Vagina (tissue), 2 donors: ENCODE measurements at regions not wholly inside any gene's neighbourhood (a gene's known extent, or its start where the extent isn't known, plus 50 kb on each side); places are given as distances from the start of the nearest gene placed in this dataset.
"Not testable (repeated sequence)": the region's sequence is repeated elsewhere in the genome, so short reads cannot be mapped to it uniquely, and the experiment has no call there.

Experiments
- DNase-seq, 2 donors: peaks; one replicate each; pipeline ENCODE4 v3.0.0-alpha.2; 2017; ENCODE audit errors: extremely low spot score in 2 of 2
- H3K27ac ChIP-seq: fragments of 200-600 bp; sonication (generic); one replicate; pipeline ENCODE4 v1.5.1; 2019
- H3K27me3 ChIP-seq: fragments of 200-600 bp; sonication (generic); one replicate; pipeline ENCODE4 v1.5.1; 2019
- H3K36me3 ChIP-seq, 2 donors: fragments of 200-600 bp; sonication (generic); one replicate each; pipeline ENCODE4 v1.5.1; 2017 to 2019
- H3K4me1 ChIP-seq: fragments of 200-600 bp; sonication (generic); one replicate; pipeline ENCODE4 v1.5.1; 2019
- H3K4me3 ChIP-seq, 2 donors: fragments of 200-600 bp; sonication (generic); 1 replicate in 1 of 2; 2 replicates in 1 of 2; pipeline ENCODE4 v1.5.1; 2016 to 2019
- H3K9me3 ChIP-seq: fragments of 200-600 bp; sonication (generic); one replicate; pipeline ENCODE4 v1.5.1; 2019
- POLR2A ChIP-seq, 2 donors: fragments of 450-650 bp; IDR thresholded peaks; one replicate each; pipeline ENCODE4 v1.6.1; 2017; ENCODE audit warnings: antibody characterized with exemption in 2 of 2, mild to moderate bottlenecking in 2 of 2, moderate library complexity in 2 of 2
- POLR2AphosphoS5 ChIP-seq, 2 donors: sonication (generic); formaldehyde crosslinking; IDR thresholded peaks; one replicate each; pipeline ENCODE4 v1.9.0; 2017; ENCODE audit warnings: antibody characterized with exemption in 2 of 2, mild to moderate bottlenecking in 2 of 2, low read depth in 1 of 2; ENCODE audit not compliant: insufficient read depth in 1 of 2
- intact Hi-C: fragments of 100-400 bp; cut with DNase I; formaldehyde crosslinking; loops from one replicate; pipeline ENCODE4 v1.15.1; 2023
- TF ChIP-seq, protein P1 (sequence below), 3 experiments: fragments of 450-650 bp in 2 of 3; fragments of 200-600 bp in 1 of 3; sonication (generic) in 1 of 3; IDR thresholded peaks; one replicate each; pipeline ENCODE4 v1.5.1; 2017 to 2019; ENCODE audit warnings: antibody characterized with exemption in 3 of 3, mild to moderate bottlenecking in 2 of 3, moderate library complexity in 2 of 3

GRCh38 chr13:111584870-111585269, 264.4 kb downstream of the TEX29 start:
- intact Hi-C loops = no loop called here
- DNase-seq = no peak
- H3K4me1 ChIP-seq = no peaks in the 10 kb centered on the region
- no peak overlapping the region for H3K4me3 ChIP-seq
- TF ChIP-seq POLR2AphosphoS5 (IDR thresholded peaks at IDR 0.05; ENCODE audit: insufficient read depth in 1 of 2, low read depth in 1 of 2) = no peak
- TF ChIP-seq, protein P1, sequence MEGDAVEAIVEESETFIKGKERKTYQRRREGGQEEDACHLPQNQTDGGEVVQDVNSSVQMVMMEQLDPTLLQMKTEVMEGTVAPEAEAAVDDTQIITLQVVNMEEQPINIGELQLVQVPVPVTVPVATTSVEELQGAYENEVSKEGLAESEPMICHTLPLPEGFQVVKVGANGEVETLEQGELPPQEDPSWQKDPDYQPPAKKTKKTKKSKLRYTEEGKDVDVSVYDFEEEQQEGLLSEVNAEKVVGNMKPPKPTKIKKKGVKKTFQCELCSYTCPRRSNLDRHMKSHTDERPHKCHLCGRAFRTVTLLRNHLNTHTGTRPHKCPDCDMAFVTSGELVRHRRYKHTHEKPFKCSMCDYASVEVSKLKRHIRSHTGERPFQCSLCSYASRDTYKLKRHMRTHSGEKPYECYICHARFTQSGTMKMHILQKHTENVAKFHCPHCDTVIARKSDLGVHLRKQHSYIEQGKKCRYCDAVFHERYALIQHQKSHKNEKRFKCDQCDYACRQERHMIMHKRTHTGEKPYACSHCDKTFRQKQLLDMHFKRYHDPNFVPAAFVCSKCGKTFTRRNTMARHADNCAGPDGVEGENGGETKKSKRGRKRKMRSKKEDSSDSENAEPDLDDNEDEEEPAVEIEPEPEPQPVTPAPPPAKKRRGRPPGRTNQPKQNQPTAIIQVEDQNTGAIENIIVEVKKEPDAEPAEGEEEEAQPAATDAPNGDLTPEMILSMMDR (IDR thresholded peaks at IDR 0.05) = no peak
- no peak for TF ChIP-seq POLR2A (IDR thresholded peaks at IDR 0.05)
- H3K27ac ChIP-seq = no peak overlapping the region
- H3K36me3 ChIP-seq = no peaks in the 10 kb centered on the region
- no peaks in the 10 kb centered on the region for H3K9me3 ChIP-seq
- no peaks in the 10 kb centered on the region for H3K27me3 ChIP-seq

GRCh38 chr13:111586291-111586690, 265.8 kb downstream of the TEX29 start:
- Histone ChIP-seq H3K36me3 (no peaks in the 10 kb centered on the region), H3K9me3 (no peaks in the 10 kb centered on the region), H3K4me3 (no peak overlapping the region), H3K4me1 (no peaks in the 10 kb centered on the region), H3K27ac (no peak overlapping the region), H3K27me3 (no peaks in the 10 kb centered on the region)
- intact Hi-C loops = no loop called here
- TF ChIP-seq POLR2AphosphoS5 (IDR thresholded peaks at IDR 0.05; ENCODE audit: insufficient read depth in 1 of 2, low read depth in 1 of 2) = no peak
- DNase-seq = no peak

GRCh38 chr13:111587249-111587648, 266.8 kb downstream of the TEX29 start:
- TF ChIP-seq POLR2A (IDR thresholded peaks at IDR 0.05) = no peak
- no peak for TF ChIP-seq POLR2AphosphoS5 (IDR thresholded peaks at IDR 0.05; ENCODE audit: insufficient read depth in 1 of 2, low read depth in 1 of 2)
- TF ChIP-seq, protein P1 (IDR thresholded peaks at IDR 0.05) = no peak
- no peaks in the 10 kb centered on the region for H3K36me3 ChIP-seq
- DNase-seq = no peak
- no peak overlapping the region for H3K4me3 ChIP-seq
- no peaks in the 10 kb centered on the region for H3K9me3 ChIP-seq
- no peaks in the 10 kb centered on the region for H3K27me3 ChIP-seq
- no peaks in the 10 kb centered on the region for H3K4me1 ChIP-seq
- intact Hi-C loops = no loop called here
- no peak overlapping the region for H3K27ac ChIP-seq

GRCh38 chr13:111589321-111589720, 268.9 kb downstream of the TEX29 start:
- intact Hi-C loops = no loop called here
- no peak for DNase-seq
- H3K4me1 ChIP-seq = no peaks in the 10 kb centered on the region
- no peak overlapping the region for H3K27ac ChIP-seq
- H3K4me3 ChIP-seq = no peak overlapping the region
- H3K36me3 ChIP-seq = no peaks in the 10 kb centered on the region
- H3K27me3 ChIP-seq = no peaks in the 10 kb centered on the region
- no peak for TF ChIP-seq POLR2AphosphoS5 (IDR thresholded peaks at IDR 0.05; ENCODE audit: insufficient read depth in 1 of 2, low read depth in 1 of 2)
- H3K9me3 ChIP-seq = no peaks in the 10 kb centered on the region

- Histone ChIP-seq H3K4me1 (no peaks in the 10 kb centered on the region), H3K27ac (no peak overlapping the region), H3K9me3 (no peaks in the 10 kb centered on the region), H3K4me3 (no peak overlapping the region), H3K27me3 (no peaks in the 10 kb centered on the region), H3K36me3 (no peaks in the 10 kb centered on the region)
- DNase-seq = no peak
- intact Hi-C loops = no loop called here
- TF ChIP-seq POLR2AphosphoS5 (IDR thresholded peaks at IDR 0.05; ENCODE audit: insufficient read depth in 1 of 2, low read depth in 1 of 2) (no peak), POLR2A (IDR thresholded peaks at IDR 0.05) (no peak)
- TF ChIP-seq, protein P1 (IDR thresholded peaks at IDR 0.05) = no peak
These were observed 269.6 kb downstream of the TEX29 start for GRCh38 chr13:111589992-111590391.

DNA sequence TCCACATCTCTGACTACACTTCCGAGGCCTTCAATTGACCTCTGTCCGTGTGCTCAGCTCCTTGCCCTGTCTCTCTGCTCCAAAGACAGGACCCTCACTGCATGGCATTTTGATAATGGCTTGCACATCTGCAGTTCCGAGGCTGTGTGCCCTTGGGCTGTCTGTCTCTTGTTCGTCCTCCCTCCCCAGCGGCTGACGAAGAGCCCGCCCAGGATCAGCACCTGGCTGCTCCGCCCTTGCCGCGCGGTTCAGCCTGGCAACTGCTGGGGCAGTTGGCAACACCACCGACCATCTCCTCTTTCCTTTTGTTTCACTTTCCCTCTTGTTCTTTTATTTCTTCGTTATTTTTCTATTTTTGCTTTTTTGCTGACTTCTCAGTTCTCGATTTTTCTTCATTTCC, 270.4 kb downstream of the TEX29 start:
- Histone ChIP-seq H3K9me3 (no peaks in the 10 kb centered on the region), H3K4me3 (no peak overlapping the region), H3K27me3 (no peaks in the 10 kb centered on the region), H3K36me3 (no peaks in the 10 kb centered on the region), H3K27ac (no peak overlapping the region), H3K4me1 (no peaks in the 10 kb centered on the region)
- intact Hi-C loops = no loop called here
- no peak for DNase-seq
- TF ChIP-seq, protein P1 (IDR thresholded peaks at IDR 0.05) = no peak
- TF ChIP-seq POLR2A (IDR thresholded peaks at IDR 0.05) (no peak), POLR2AphosphoS5 (IDR thresholded peaks at IDR 0.05; ENCODE audit: insufficient read depth in 1 of 2, low read depth in 1 of 2) (no peak)

- intact Hi-C loops, H3K4me1 ChIP-seq, H3K36me3 ChIP-seq, H3K4me3 ChIP-seq, H3K27ac ChIP-seq, H3K9me3 ChIP-seq, DNase-seq, H3K27me3 ChIP-seq: not testable (repeated sequence)
These were observed 273.0 kb downstream of the TEX29 start for GRCh38 chr13:111593490-111593889.
